ENCODE measurements at regions not wholly inside any gene's neighbourhood (a gene's known extent, or its start where the extent isn't known, plus 50 kb on each side); places are given as distances from the start of the nearest gene placed in this dataset.

GRCh38 chr1:218546314-218546713 is 201.2 kb downstream of the TGFB2 start:
- ATAC-seq (no peak), DNase-seq (no peak)
- no peaks in the 10 kb centered on the region for H3K27me3 Mint-ChIP-seq (ENCODE audit: low read depth)
- H3K4me3 Mint-ChIP-seq = no peak overlapping the region
- no peaks in the 10 kb centered on the region for H3K36me3 Mint-ChIP-seq (ENCODE audit: insufficient read depth)
- no peaks in the 10 kb centered on the region for H3K9me3 Mint-ChIP-seq
- no peaks in the 10 kb centered on the region for H3K4me1 Mint-ChIP-seq (ENCODE audit: low read depth)

- Mint-ChIP-seq H3K4me1 (ENCODE audit: low read depth) (no peaks in the 10 kb centered on the region), H3K9me3 (no peaks in the 10 kb centered on the region), H3K36me3 (ENCODE audit: insufficient read depth) (no peaks in the 10 kb centered on the region), H3K4me3 (no peak overlapping the region), H3K27me3 (ENCODE audit: low read depth) (no peaks in the 10 kb centered on the region)
- ATAC-seq (no peak), DNase-seq (no peak)
Observed at GRCh38 chr1:218547957-218548730, 203.0 kb downstream of the TGFB2 start.

GRCh38 chr1:218548764-218549163 is 203.6 kb downstream of the TGFB2 start:
- H3K27me3 Mint-ChIP-seq (ENCODE audit: low read depth) = no peaks in the 10 kb centered on the region
- peaks cover under 1% of the 10 kb centered on the region for H3K9me3 Mint-ChIP-seq
- no peak for ATAC-seq
- DNase-seq = no peak
- no peaks in the 10 kb centered on the region for H3K36me3 Mint-ChIP-seq (ENCODE audit: insufficient read depth)
- no peak overlapping the region for H3K4me3 Mint-ChIP-seq
- no peaks in the 10 kb centered on the region for H3K4me1 Mint-ChIP-seq (ENCODE audit: low read depth)

- Mint-ChIP-seq H3K4me3 (no peak overlapping the region), H3K9me3 (peaks cover 5% of the 10 kb centered on the region), H3K27me3 (ENCODE audit: low read depth) (no peaks in the 10 kb centered on the region), H3K36me3 (ENCODE audit: insufficient read depth) (no peaks in the 10 kb centered on the region), H3K4me1 (ENCODE audit: low read depth) (no peaks in the 10 kb centered on the region)
- no peak for DNase-seq
- ATAC-seq = no peak
Observed at GRCh38 chr1:218553197-218553596, 208.1 kb downstream of the TGFB2 start.

GRCh38 chr1:218556016-218556415 is 210.9 kb downstream of the TGFB2 start:
- Mint-ChIP-seq H3K9me3 (peaks cover 5% of the 10 kb centered on the region), H3K4me3 (no peak overlapping the region), H3K27me3 (ENCODE audit: low read depth) (no peaks in the 10 kb centered on the region), H3K36me3 (ENCODE audit: insufficient read depth) (no peaks in the 10 kb centered on the region), H3K4me1 (ENCODE audit: low read depth) (no peaks in the 10 kb centered on the region)
- no peak for DNase-seq
- ATAC-seq = no peak

GRCh38 chr1:218557731-218558130 is 212.6 kb downstream of the TGFB2 start:
- no peak for DNase-seq
- H3K4me3 Mint-ChIP-seq = no peak overlapping the region
- no peaks in the 10 kb centered on the region for H3K36me3 Mint-ChIP-seq (ENCODE audit: insufficient read depth)
- ATAC-seq = no peak
- no peaks in the 10 kb centered on the region for H3K27me3 Mint-ChIP-seq (ENCODE audit: low read depth)
- no peaks in the 10 kb centered on the region for H3K4me1 Mint-ChIP-seq (ENCODE audit: low read depth)
- H3K9me3 Mint-ChIP-seq = peaks cover 5% of the 10 kb centered on the region

- Mint-ChIP-seq H3K4me1 (ENCODE audit: low read depth) (no peaks in the 10 kb centered on the region), H3K4me3 (no peak overlapping the region), H3K27me3 (ENCODE audit: low read depth) (no peaks in the 10 kb centered on the region), H3K9me3 (peaks cover 5% of the 10 kb centered on the region), H3K36me3 (ENCODE audit: insufficient read depth) (no peaks in the 10 kb centered on the region)
- DNase-seq (no peak), ATAC-seq (no peak)
Observed at GRCh38 chr1:218558271-218558810, 213.2 kb downstream of the TGFB2 start.

- no peak for DNase-seq
- no peaks in the 10 kb centered on the region for H3K9me3 Mint-ChIP-seq
- no peak overlapping the region for H3K4me3 Mint-ChIP-seq
- H3K36me3 Mint-ChIP-seq (ENCODE audit: insufficient read depth) = no peaks in the 10 kb centered on the region
- H3K27me3 Mint-ChIP-seq (ENCODE audit: low read depth) = no peaks in the 10 kb centered on the region
- no peaks in the 10 kb centered on the region for H3K4me1 Mint-ChIP-seq (ENCODE audit: low read depth)
- ATAC-seq = no peak
Observed at GRCh38 chr1:218565377-218565776, 220.2 kb downstream of the TGFB2 start.

- H3K4me1 Mint-ChIP-seq (ENCODE audit: low read depth) = no peaks in the 10 kb centered on the region
- no peak overlapping the region for H3K4me3 Mint-ChIP-seq
- no peak for ATAC-seq
- no peaks in the 10 kb centered on the region for H3K27me3 Mint-ChIP-seq (ENCODE audit: low read depth)
- DNase-seq = no peak
- no peaks in the 10 kb centered on the region for H3K36me3 Mint-ChIP-seq (ENCODE audit: insufficient read depth)
- no peaks in the 10 kb centered on the region for H3K9me3 Mint-ChIP-seq
Observed at GRCh38 chr1:218568962-218569550, 223.9 kb downstream of the TGFB2 start.

- no peaks in the 10 kb centered on the region for H3K36me3 Mint-ChIP-seq (ENCODE audit: insufficient read depth)
- H3K9me3 Mint-ChIP-seq = no peaks in the 10 kb centered on the region
- ATAC-seq (no peak), DNase-seq (no peak)
- no peaks in the 10 kb centered on the region for H3K4me1 Mint-ChIP-seq (ENCODE audit: low read depth)
- no peak overlapping the region for H3K4me3 Mint-ChIP-seq
- no peaks in the 10 kb centered on the region for H3K27me3 Mint-ChIP-seq (ENCODE audit: low read depth)
Observed at GRCh38 chr1:218570456-218570855, 225.3 kb downstream of the TGFB2 start.

GRCh38 chr1:218571491-218571890 is 226.4 kb downstream of the TGFB2 start:
- H3K27me3 Mint-ChIP-seq (ENCODE audit: low read depth) = no peaks in the 10 kb centered on the region
- DNase-seq = no peak

GRCh38 chr1:218572050-218572449 is 226.9 kb downstream of the TGFB2 start:
- Mint-ChIP-seq H3K27me3 (ENCODE audit: low read depth) (no peaks in the 10 kb centered on the region), H3K4me3 (no peak overlapping the region), H3K36me3 (ENCODE audit: insufficient read depth) (no peaks in the 10 kb centered on the region)

More at GRCh38 chr1:218571491-218571890, 226.4 kb downstream of the TGFB2 start:
- Mint-ChIP-seq H3K9me3 (no peaks in the 10 kb centered on the region), H3K4me3 (no peak overlapping the region), H3K4me1 (ENCODE audit: low read depth) (no peaks in the 10 kb centered on the region), H3K36me3 (ENCODE audit: insufficient read depth) (no peaks in the 10 kb centered on the region)
- no peak for ATAC-seq

GRCh38 chr1:218573925-218574324 is 228.8 kb downstream of the TGFB2 start:
- DNase-seq (no peak), ATAC-seq (no peak)
- Mint-ChIP-seq H3K36me3 (ENCODE audit: insufficient read depth) (no peaks in the 10 kb centered on the region), H3K4me1 (ENCODE audit: low read depth) (no peaks in the 10 kb centered on the region), H3K9me3 (no peaks in the 10 kb centered on the region), H3K27me3 (ENCODE audit: low read depth) (no peaks in the 10 kb centered on the region), H3K4me3 (no peak overlapping the region)

More at GRCh38 chr1:218572050-218572449, 226.9 kb downstream of the TGFB2 start:
- no peak for ATAC-seq
- no peaks in the 10 kb centered on the region for H3K9me3 Mint-ChIP-seq
- DNase-seq = no peak
- H3K4me1 Mint-ChIP-seq (ENCODE audit: low read depth) = no peaks in the 10 kb centered on the region

GRCh38 chr1:218575079-218575478 is 229.9 kb downstream of the TGFB2 start:
- ATAC-seq = no peak
- Mint-ChIP-seq H3K36me3 (ENCODE audit: insufficient read depth) (no peaks in the 10 kb centered on the region), H3K4me1 (ENCODE audit: low read depth) (no peaks in the 10 kb centered on the region), H3K27me3 (ENCODE audit: low read depth) (no peaks in the 10 kb centered on the region), H3K4me3 (no peak overlapping the region), H3K9me3 (no peaks in the 10 kb centered on the region)
- no peak for DNase-seq

- H3K4me3 Mint-ChIP-seq = no peak overlapping the region
- no peaks in the 10 kb centered on the region for H3K36me3 Mint-ChIP-seq (ENCODE audit: insufficient read depth)
- H3K4me1 Mint-ChIP-seq (ENCODE audit: low read depth) = no peaks in the 10 kb centered on the region
- no peak for ATAC-seq
- no peaks in the 10 kb centered on the region for H3K27me3 Mint-ChIP-seq (ENCODE audit: low read depth)
- DNase-seq = no peak
- no peaks in the 10 kb centered on the region for H3K9me3 Mint-ChIP-seq
Observed at GRCh38 chr1:218575856-218576255, 230.7 kb downstream of the TGFB2 start.
